ENCODE measurements at regions not wholly inside any gene's neighbourhood (a gene's known extent, or its start where the extent isn't known, plus 50 kb on each side); places are given as distances from the start of the nearest gene placed in this dataset.

DNA sequence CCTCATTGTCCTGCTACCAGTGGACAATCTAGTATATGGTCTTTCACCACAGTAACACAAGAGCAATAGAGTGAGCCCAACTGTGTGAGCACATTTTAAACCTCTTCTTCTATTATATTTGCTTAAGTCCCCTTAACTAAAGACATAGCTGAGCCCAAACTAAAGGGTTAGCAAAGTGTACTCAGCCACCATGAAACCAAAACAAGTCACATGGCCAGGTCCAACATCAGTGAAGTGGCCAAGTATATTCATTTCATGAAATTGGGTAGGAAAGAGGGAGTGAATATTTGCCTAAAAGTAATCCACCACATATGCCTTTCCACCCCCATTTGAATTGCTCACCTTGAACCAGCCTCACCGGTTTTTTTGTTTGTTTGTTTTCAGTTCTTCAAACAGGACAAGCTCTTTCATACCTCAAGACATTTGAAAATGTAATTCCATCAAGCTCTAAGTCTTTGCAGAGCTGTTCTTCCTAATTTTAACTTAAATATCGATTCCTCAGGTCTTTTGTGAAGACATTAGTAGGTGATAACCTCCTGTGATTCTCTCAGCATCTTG lies 327.0 kb upstream of the SEMA6D start:
- H3K27me3 Mint-ChIP-seq (ENCODE audit: low read depth), result no peaks in the 10 kb centered on the region
- no peaks in the 10 kb centered on the region for H3K9me3 Mint-ChIP-seq
- TF ChIP-seq CTCF (conservative IDR thresholded peaks at IDR 0.05), result no peak
- no peak overlapping the region for H3K4me3 Mint-ChIP-seq
- DNase-seq (ENCODE audit: low read depth, low spot score), result no peak
- peaks cover 8% of the 10 kb centered on the region for H3K4me1 Mint-ChIP-seq
- no peaks in the 10 kb centered on the region for H3K36me3 Mint-ChIP-seq (ENCODE audit: low read depth)
- H3K27ac Mint-ChIP-seq (ENCODE audit: unreplicated experiment), result no peak overlapping the region

DNA sequence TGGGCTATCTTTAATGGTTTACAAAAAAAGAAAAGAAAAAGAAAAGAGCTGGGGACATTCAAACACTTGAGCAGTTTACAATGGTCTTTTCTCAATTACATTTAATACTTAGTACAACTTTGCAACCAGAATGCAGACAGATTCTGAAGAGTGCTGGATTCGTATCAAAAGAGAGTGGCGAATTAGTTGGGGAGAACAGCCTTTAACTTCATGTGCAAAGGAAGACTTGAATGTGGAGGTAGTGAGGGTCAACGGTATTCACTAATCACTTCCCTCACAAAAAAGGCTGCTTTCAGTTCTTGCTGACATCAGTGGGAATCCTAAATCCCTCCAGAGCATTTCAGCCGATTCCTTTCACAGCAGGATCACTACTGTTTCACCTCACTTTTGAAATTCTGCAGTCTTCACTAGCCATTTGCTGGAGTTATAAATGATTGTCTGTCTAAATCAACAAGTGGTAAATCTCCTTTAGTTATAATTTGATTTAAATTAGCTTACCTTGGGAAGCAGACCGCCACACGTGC lies 323.0 kb upstream of the SEMA6D start:
- H3K27ac Mint-ChIP-seq (ENCODE audit: unreplicated experiment), result no peak overlapping the region
- H3K4me1 Mint-ChIP-seq, result peaks cover 8% of the 10 kb centered on the region
- no peaks in the 10 kb centered on the region for H3K27me3 Mint-ChIP-seq (ENCODE audit: low read depth)
- no peaks in the 10 kb centered on the region for H3K9me3 Mint-ChIP-seq
- no peak for DNase-seq (ENCODE audit: low read depth, low spot score)
- no peaks in the 10 kb centered on the region for H3K36me3 Mint-ChIP-seq (ENCODE audit: low read depth)
- H3K4me3 Mint-ChIP-seq, result no peak overlapping the region
- TF ChIP-seq CTCF (conservative IDR thresholded peaks at IDR 0.05), result no peak

- Mint-ChIP-seq H3K9me3 (no peaks in the 10 kb centered on the region), H3K36me3 (ENCODE audit: low read depth) (no peaks in the 10 kb centered on the region), H3K27ac (ENCODE audit: unreplicated experiment) (no peak overlapping the region), H3K27me3 (ENCODE audit: low read depth) (no peaks in the 10 kb centered on the region), H3K4me1 (peaks cover 8% of the 10 kb centered on the region), H3K4me3 (no peak overlapping the region)
- TF ChIP-seq CTCF (conservative IDR thresholded peaks at IDR 0.05), result no peak
- DNase-seq (ENCODE audit: low read depth, low spot score), result no peak
These were observed 322.2 kb upstream of the SEMA6D start for GRCh38 chr15:47395076-47395475.

DNA sequence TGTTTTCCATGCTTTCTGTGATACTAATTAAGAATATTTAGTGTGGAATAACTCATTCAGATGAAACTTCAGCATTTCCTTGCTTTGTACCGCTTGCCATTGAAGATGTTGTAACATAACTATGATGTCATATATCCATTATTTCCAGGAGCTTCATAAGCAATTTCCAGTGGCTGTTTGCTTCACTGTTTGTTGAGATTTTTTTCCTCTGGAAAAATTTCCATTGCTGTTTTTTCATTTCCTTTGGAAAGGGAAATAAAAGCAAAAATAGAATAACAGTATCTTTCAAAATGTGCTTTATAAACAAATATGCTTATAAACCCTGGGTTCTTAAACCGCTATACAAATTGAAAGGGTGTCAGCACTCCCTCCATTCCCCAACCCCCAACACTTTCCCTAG lies 319.6 kb upstream of the SEMA6D start:
- no peaks in the 10 kb centered on the region for H3K9me3 Mint-ChIP-seq
- H3K4me1 Mint-ChIP-seq, result peaks cover 14% of the 10 kb centered on the region
- no peaks in the 10 kb centered on the region for H3K36me3 Mint-ChIP-seq (ENCODE audit: low read depth)
- DNase-seq (ENCODE audit: low read depth, low spot score), result no peak
- no peaks in the 10 kb centered on the region for H3K27me3 Mint-ChIP-seq (ENCODE audit: low read depth)
- H3K4me3 Mint-ChIP-seq, result no peak overlapping the region
- no peak for TF ChIP-seq CTCF (conservative IDR thresholded peaks at IDR 0.05)
- H3K27ac Mint-ChIP-seq (ENCODE audit: unreplicated experiment), result no peak overlapping the region

DNA sequence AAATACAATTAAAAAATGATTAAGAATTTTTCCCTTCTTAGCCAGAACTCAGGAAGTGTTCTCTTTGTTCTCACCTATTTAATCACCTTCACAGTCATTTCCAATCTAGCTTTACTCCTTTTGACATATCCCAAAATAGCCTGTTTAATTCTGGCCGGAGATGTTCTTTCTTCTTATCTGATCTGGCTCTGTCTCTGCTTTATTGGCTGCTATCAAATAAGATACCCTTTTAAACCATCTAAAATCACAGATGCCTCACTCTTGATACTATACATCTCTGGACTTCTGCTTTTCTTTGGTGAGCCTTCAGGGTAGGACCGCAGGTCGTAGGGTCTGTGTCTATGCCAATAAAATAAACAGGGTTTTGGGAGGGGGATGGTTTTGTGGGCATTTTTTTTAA lies 319.2 kb upstream of the SEMA6D start:
- peaks cover 15% of the 10 kb centered on the region for H3K4me1 Mint-ChIP-seq
- no peaks in the 10 kb centered on the region for H3K9me3 Mint-ChIP-seq
- no peak for DNase-seq (ENCODE audit: low read depth, low spot score)
- no peaks in the 10 kb centered on the region for H3K27me3 Mint-ChIP-seq (ENCODE audit: low read depth)
- no peaks in the 10 kb centered on the region for H3K36me3 Mint-ChIP-seq (ENCODE audit: low read depth)
- no peak overlapping the region for H3K27ac Mint-ChIP-seq (ENCODE audit: unreplicated experiment)
- no peak overlapping the region for H3K4me3 Mint-ChIP-seq
- no peak for TF ChIP-seq CTCF (conservative IDR thresholded peaks at IDR 0.05)
